LHCN-M2 (cell line): ENCODE measurements at regions not wholly inside any gene's neighbourhood (a gene's known extent, or its start where the extent isn't known, plus 50 kb on each side); places are given as distances from the start of the nearest gene placed in this dataset.

Experiments
- DNase-seq: peaks from one replicate; pipeline ENCODE4 v3.0.0-alpha.2; 2012; ENCODE audit warnings: low read depth

DNA sequence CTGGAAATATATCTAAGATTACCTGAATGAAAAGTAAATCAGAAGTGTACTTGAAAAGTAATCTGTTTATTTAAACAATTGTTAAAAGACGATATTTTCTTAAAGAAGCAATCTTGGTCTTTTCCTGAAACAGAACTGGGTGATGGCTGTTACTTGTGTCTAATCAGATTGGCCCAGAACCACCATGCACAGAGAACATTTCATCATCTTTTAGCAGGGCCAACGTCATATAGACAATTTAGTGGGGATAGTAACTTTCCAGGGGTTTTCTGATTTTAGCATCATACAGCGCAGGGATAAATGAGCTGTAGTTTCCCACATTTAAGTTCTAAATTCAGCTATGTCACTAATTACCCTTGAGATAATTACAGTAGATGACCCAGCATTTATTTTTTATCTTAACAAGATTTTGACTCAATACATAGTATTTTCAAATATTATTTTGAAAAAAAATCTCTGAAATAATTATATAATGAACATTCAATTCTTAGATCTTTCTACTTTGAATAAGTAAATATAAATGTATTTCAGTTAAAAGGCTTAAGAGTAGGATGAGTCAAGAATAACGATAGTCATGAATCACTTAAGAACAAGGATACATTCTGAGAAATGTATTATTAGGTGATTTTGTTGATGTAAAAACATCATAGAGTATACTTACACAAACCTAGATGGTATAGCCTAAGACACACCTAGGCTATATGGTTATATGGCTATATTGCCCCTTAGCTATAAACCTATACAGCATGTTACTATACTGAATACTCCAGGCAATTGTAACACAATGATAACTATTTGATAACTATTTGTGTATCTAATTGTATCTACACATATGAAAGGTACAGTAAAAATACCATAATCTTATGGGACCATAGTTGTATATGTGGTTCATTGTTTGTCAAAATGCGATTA, 103.8 kb upstream of the MME start:
- DNase-seq: no peak

DNA sequence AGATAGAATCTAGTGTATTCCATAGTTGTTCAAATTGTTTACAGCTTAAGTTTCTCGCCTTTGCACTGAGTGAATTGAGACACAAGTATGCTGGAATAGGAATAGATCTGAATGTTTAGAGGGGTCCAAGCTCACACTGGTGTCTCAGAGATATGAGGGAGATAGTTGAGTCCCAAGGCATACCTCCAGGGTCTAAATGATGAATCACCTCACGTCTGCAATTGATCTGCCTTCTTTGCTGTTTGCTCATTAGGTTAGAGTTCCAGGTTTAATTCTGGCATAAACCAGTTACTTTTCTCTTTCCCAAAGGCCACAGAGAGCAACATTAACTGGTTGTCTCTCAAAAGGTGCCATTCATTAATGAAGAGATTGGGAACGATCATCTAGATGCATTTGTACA, 106.3 kb upstream of the MME start:
- no peak for DNase-seq

DNA sequence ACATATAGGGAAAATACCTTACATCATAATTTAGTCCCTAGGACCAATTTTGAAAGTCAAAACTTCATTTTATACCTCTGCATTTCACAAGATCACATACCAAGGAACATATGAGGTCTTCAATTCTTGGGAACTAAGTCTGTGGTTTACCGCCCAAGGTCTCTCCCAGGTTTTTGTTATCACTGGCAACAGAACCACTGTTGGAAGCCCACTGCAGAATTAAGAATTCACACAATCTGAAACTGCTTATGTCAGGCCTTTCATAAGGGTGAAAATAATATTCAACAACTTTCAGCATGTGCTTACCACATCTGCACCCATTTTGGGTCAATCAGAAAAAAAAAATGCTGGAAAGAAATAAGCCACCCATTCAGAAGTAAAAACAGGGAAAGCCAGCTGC, 107.2 kb upstream of the MME start:
- peak; percentile 46 for DNase-seq

DNA sequence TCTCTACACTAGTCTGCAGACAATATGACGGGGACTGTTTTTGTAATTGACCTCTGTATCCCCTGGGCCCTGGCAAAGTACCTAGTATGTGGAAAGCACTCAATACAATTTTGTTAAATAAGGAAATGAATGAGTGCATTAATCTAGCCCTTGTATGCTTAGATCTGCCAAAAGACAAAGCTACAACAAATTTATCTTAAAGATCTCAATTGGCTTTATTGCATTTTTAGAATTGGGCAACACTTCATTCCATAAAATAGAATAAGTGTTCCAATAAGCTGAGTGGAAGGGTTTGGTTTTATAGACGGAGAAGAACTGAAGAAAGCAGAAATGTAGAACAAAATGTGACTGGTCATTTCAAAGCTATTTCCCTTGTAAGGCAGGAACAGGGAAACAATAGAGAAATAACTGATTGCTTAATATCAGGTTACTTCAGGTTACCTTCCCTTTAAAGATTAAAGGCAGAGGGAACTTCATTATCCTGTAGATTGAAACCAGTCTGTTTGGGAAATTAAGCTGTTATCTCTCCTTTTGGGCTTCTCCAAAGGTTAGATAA, 108.3 kb upstream of the MME start:
- DNase-seq: peak; percentile 64

DNA sequence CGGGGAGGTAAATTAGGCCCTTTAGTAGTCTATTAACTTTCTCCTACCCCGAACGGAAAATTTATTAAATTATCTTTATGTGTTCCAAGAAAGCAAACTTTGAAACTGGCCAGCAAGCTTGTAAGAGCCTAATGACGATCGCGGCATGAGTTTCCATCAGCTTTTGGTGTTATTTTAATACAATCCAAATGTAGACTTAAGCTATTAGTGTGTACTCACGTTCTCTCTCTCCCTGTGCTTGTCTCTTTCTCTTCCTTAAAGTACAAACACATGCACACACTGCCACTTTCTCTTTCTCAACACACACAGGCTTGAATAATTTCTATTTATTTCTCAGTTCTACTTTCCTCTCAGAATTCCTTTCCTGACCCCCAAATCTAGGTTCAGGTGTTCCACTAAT, 108.8 kb upstream of the MME start:
- no peak for DNase-seq

DNA sequence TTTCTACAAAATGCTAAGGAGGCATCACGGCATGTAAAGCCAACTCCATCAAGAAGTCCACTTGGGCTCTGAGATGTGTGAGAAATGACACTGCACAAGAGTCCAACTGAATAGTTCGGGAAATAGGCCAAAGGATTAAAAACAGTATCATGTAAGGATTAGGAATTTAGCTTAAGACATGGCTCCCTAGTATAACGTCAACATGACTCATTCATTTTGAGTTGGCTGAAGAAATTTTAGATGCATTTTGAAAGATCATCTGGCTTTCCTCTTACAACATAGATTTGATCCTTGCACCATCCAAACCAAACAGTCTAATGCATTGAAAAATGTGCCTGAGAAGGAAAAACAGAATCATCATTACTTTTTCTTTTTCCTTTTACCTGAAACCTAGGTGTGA, 109.3 kb upstream of the MME start:
- peak; percentile 87 for DNase-seq

DNA sequence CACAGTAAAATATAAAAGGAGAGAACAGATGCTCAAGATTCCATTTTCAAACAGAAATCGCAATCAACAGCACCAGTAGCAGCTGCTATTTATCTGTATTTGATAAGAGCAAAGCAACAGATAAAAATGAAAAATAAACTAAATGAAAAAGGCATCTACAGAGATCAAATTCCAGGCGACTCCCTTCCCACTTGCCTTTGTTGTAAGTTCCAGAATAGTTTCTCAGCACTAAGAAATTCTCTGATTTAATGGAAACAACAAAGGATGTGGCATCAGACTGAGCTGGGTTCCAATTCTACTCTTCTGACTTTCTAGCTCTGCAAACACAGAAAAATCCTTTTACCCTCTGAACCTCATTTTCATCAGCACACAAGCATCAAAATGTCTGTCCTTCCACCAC, 110.8 kb upstream of the MME start:
- no peak for DNase-seq

DNA sequence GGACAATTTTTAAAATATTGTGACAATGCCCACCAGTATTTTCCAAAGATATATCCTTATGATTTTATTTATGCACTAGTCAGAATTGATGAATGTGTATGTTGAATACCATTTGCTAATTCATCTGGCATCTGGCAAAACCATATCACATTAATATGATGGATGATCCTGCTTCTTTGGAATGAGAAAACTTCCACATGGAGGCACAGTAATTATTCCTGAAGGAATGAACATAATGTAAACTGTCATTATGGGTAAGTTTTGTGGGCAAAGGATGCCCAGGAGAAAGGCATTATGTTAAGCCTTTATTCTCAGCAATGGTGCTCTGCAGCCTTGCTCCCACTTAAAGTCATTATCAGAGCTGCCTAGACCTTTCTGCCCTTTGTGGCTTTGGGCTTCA, 113.0 kb upstream of the MME start:
- no peak for DNase-seq

DNA sequence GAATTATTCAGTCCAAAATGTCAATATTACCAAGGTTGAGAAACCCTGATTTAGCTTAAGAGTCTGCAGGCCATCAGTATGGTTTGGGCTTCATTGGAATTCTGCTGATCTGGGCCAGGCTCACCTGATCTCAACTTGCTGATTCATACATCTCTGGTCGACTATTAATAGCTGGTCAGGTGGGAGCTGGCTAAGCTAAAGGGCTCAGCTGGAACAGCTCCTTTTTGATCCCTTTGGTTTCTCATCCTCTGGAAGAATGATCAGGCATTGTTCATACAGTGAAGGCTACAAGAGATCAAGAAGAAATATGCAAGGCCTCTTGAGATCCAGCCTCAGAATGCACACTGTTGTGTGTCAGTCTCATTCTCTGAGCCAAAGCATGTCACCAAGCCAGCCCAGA, 123.3 kb upstream of the MME start:
- no peak for DNase-seq

DNA sequence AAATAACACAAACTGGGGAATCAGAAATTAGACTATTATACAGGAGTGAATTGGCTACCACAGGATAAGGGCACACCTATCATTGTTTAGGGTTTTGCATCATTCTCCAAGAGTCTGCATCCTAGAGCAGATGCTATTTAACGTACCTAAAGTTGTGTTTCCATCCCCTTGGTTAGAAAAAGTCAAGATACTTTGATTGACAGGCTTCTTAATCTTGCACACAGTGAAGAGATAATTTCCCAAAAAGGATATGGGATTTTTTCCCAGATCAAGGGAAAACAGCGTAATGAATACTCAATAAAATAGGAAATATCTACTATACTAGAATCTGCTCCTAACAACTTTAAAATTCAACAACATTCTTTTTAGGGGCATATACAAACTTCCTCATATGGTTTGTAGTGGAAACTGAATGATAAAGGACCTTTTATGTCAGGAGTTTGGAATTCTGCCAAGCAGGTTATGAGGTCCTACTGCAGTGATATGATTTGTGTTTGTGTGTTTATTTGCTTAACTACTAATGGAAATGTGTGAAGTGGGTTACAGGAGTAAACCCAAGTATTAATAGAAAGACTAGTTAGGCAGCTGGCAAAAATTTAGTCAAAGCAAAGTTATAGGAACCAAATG, 124.1 kb upstream of the MME start:
- DNase-seq: no peak

DNA sequence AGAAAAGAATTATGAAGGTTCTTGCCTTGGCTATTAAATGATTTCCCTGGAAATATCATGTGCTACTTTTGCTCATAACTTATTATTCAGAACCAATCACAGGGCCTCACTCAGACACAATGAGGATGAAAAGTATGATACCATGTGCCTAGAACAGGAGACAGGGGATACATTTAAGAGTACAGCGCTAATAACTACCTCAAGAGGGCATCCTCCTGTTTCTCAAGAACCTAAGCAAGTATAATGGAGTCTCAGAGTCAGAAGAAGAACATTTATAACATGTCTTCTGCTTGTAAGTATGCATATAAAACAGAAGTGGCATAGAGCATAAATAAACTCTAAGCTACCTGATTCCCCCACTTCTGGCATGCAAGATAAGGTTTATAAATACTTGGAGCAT, 125.4 kb upstream of the MME start:
- DNase-seq: peak; percentile 68

DNA sequence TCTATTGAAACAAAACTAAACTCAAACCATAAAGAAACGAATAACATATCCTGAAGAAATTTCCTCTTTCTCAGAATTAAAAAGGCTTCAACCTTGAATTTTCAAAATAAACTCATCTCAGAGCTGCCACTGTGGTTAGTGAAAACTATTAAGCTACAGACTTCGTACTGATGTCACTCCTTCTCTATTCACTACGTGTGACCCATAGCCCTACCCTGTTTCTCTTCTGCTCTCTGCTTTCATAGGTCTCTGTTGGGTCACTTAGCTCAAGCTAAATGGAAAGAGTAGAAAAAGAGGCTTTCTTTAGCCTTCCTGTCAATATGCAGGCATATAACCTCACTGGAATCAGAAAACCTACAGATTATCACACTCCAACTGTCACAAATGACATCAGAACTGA, 126.6 kb upstream of the MME start:
- DNase-seq: no peak

DNA sequence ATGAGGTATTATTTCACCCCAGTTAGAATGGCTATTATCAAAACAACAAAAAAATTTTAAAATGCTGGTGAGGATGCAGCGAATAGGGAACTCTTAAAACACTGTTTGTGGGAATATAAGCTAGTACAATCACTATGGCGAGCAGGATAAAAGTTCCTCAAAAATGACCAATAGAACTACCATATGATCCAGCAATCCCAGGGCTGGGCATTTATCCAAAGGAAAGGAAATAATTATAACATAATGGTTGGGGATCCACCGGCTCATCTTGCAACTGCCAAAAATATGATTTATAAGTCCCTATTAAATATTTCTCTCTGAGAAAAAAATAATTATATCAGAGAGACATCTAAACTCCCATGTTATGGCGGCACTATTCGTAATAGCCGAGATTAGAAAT, 127.6 kb upstream of the MME start:
- DNase-seq: no peak

DNA sequence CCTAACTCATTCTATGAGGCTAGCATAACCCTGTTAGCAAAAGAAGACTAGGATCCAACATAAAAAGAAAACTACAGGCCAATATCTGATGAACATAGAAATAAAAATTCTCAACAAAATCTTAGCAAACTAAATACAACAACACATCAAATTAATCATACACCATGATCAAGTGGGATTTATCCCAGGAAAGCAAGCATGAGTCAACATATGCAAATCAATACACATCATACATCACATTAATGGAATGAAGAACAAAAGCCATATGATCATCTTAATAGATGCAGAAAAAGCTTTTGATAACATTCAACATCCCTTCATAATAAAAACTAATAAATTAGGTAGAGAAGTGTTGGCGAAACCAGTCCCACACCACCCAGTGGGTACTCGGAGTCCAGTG, 136.1 kb upstream of the MME start:
- DNase-seq: no peak

DNA sequence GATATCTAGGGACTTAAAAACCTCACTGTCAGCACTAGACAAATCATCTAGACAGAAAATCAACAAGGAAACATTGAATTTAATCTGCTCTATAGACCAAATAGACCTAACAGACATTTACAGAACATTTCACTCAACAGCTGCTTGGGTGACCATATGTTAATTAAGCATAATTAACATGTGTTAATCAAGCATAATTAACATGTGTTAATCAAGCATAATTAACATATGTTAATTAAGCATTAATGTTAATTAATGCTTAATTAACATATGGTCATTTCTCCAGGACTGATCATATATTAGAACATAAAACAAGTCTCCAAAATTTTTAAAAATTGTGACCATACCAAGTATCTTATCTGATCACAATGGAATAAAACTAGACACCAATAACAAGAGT, 137.3 kb upstream of the MME start:
- no peak for DNase-seq

DNA sequence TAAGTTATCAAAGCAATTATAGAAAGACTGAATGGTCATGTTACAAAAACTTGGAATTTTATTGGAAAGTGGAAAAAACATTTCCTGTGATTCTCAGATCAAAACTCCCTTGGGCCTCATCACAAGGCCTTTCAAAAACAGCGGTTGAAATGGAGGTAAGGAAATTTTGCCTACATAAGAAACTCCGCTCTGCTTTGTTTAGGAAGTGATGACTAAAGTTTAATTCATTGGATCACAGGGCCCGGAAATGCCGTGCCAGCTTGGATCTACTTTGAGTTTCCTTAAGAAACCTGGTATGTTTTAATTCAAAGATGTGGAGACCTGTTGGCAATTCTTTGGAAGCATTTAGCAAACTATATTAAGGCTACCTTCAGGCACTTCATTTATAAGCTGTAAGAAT, 143.9 kb upstream of the MME start:
- DNase-seq: no peak

DNA sequence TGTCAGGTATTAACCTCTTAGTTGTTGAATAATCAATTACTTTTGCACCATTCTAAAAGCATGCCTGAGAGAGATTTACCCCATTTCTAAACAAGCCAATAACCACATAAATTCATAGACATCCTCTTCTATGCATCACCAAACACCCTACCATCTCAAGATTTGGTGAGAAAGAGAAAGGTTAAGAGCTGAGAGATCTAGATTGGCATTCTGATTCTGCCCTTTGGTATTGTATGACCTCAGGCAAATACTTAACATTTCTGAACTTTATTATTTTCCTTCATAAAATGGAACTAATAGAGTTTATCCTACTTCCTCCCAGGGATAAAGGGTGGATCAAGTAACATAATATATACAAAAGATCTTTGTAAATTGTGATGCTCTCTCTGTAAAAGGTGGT, 146.5 kb upstream of the MME start:
- no peak for DNase-seq

DNA sequence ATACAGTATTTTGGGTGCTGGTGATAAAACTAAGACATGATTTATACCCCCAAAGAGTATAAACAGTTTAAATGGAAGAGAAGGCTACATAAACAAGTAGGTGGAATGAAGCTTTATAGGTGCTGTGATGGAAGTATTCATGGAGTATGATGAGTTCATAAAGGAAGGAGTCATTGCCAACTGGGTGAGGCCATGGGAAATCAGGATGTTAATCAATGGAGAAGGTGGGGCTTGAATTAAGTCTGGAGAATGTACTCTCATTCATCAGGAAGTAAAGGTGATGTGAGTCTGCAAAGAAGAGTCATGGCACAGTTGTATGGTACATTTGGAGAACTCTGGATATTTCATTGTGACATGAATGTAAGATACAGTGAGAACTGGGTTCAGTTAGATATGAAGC, 147.5 kb upstream of the MME start:
- DNase-seq: no peak

DNA sequence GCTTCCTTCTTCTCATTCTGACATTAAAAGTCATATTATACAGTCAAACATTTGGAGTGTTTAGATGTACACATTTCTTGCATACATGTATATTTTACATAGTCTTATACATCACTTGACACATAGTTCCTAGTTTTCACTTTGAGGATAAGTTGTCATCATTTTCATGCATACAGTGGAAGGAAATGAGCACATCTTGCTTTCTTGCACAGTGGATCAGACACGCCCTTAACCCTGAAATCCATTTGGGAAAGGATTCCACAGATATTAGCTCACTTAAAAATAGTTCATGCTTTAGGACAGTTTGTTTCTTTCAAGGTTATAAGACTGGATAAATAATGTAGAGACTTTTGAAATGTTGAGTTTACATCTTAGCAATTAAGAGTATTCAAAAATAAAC, 148.6 kb upstream of the MME start:
- DNase-seq: peak; percentile 75

DNA sequence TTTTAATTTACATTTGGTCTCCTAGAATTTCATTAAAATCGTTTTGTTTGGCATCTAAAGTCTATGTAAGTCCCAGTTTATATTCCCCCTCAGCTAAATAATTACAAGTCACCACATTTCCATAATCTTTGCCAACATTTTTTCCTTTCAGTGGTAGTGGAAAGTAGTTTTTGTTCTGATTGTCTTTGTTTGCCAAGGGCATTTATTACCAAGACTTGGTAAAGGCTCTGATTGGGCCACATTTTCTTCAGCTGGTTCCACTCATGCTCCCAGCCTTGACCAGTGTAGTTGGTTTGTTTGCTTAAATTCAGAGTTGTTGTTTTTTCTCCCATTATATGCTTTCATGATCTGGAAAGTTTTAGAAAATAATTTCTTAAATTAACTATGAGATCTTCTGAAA, 153.4 kb upstream of the MME start:
- no peak for DNase-seq

DNA sequence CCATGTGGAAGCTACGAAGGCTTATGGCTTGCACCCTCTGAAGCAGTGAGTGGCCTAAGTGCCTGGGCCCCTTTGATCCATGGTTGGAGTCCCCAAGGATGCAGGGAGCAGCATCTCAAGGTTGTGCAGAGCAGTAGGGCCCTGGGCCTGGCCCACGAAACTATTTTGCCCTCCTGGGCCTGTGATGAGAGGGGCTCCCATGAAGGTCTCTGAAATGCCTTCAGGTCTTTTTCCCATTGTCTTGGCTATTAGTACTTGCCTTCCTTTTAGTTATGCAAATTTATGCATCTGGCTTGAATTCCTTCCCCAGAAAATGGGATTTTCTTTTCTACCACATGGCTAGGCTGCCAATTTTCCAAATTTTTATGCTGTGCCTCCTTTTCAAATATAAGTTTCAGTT, 158.8 kb upstream of the MME start:
- DNase-seq: no peak

DNA sequence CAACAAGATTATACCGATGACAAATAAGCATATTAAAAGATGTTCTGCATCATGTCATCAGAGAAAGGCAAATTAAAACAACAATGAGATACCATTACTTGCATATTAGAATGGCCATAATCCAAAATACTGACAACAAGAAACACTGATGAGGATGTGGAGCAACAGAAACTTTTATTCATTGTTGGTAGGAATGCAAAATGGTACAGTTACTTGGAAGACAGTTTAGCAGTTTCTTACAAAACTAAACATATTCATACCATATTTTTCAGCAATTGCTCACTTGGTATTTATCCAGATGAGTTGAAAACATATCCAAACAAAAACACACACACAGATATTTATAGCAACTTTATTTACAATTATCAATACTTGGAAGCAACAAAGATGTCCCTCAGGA, 160.9 kb upstream of the MME start:
- DNase-seq: no peak

DNA sequence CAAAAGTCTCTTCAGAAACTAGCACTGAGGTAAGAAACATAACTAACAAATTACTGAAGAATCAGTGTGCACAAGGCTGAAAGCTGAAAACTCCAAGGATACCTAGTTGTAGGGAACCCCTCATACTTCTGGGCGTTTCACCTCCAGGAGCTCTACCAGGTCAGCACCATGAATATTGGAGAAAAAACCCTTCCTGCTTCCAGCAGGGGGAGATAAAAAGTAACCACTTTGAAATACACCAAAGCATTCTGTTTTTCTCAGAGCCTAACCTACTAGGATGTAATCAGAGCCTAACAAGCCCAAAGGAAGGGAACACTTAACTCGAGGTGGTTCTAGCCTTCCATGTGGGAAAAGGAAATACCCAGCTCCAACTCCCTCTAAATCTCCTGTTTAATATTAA, 175.8 kb upstream of the MME start:
- DNase-seq: peak; percentile 39
